Left kidney (tissue), 1 donor: ENCODE measurements at regions not wholly inside any gene's neighbourhood (a gene's known extent, or its start where the extent isn't known, plus 50 kb on each side); places are given as distances from the start of the nearest gene placed in this dataset.

ENCODE experiments used
- DNase-seq: peaks from one replicate; pipeline ENCODE4 v3.0.0-alpha.2; 2013

GRCh38 chr2:38448692-38449410 lies 71.8 kb upstream of the ATL2 start:
- DNase-seq = no peak

DNA sequence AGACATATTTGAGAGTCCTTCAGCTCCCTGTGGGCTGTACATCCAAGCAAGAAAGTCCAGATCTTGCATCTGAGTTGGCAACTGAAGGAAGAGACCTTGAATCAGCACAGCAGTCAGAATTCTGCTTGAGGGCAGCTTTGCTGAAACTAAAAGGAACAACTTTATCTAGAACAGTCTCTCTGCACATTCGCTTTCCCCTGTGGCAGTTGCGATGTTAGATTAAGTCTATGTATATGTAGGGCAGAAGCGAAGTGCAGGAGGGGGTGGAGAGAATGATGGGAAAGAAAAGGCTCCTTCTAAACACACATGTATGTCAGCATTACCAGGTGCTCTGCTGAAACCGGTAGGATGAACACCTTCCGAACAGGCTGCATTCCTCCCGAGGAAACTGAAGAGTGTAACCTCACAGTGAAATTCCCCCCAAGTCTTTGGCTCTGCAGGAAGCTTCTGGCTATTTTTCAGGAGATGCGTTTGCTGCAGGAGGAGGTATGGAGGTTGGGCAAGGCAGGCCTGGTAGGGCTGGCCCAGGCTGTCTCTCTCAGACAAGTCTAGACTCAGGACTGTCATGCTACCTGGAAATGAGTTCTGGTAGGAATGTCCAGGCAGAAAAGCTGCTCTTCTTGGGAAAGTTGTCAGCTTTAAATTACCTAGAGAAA lies 70.0 kb upstream of the ATL2 start:
- no peak for DNase-seq

DNA sequence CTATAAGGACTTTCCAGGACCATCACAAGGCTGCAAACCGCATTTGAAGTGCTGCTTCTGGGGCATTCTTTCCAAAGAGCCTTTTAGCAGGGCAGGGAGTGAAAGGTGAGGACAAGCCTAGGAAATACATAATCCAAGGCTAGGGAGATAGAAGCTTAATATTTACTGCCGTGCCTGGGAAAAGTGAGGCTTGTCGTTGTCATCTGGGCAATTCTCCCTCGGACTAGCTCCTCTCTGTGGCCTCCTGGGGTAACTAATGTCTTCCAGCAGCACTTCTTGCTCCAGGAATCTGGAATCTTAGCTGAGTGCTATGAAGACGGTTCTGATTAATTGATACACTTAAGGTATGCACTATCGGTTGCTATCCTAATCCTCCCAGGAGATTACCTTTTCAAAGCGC lies 69.3 kb upstream of the ATL2 start:
- DNase-seq = no peak

- DNase-seq = no peak
Measured at GRCh38 chr2:38444247-38444646, 67.2 kb upstream of the ATL2 start.

DNA sequence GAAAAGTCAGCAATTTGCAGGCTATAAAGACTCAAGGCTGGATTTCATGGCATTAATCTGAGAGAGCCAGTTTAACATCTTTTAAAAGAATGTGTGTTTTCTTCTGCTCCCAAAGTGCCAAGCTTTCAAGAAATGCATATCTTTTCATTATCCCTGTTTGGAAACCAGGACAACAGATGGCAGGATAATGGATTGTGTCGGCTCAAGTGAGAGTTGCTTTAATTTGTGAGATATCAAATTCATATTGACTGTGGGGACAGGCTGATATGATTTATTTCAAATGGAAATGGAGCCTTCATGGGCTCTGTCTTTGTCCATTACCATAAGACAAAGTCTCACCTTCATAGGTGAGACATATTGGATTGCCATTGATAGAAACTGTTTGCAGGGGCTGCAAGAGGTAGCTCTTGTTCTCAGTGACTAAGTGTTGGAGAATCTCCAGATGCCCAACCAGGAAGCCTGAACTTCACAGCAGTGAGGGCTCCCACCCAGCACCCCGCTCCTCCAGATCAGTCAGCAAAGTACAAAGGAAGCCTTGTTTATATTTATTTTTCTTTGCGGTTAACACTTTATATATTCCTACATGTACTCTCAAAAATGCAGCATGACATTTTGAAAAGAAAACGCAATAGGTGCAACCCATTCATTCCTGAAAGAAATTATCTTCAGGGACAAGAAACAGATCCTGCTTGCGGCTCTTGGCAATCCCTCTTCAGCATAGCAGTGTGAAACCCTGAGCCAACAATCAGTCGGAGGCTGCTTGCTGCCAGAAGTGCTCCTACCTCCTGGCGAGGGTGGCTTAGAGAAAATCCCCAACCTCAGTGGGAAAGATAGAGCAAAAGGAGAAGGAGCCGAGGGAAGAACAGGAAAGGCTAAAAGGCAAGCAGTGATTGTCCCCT lies 65.8 kb upstream of the ATL2 start:
- DNase-seq = no peak

GRCh38 chr2:38441346-38441745 lies 64.3 kb upstream of the ATL2 start:
- DNase-seq = no peak

DNA sequence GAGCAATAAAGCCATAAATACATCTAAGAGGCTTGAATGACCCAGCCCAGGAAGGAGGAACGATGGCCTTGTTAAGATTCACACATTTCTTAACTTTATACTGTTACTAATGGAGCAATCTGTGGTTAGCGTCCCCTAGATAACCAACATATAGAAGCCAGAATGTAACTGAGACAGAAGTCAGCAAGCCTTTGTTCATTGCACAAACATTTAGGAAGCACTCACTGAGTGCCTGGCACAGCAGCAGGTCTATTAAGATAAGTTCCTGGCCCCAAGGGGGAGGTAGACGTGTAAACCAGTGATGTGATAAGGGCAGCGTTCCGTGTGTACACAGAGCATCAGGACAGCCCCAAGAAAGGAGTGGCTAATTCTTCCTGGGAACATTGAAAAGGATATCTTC lies 63.6 kb upstream of the ATL2 start:
- DNase-seq = no peak

GRCh38 chr2:38439863-38440262 lies 62.8 kb upstream of the ATL2 start:
- DNase-seq = no peak

- no peak for DNase-seq
Measured at GRCh38 chr2:38438883-38439612, 62.0 kb upstream of the ATL2 start.

GRCh38 chr2:38438133-38438882 lies 61.2 kb upstream of the ATL2 start:
- no peak for DNase-seq

- no peak for DNase-seq
Measured at GRCh38 chr2:38436227-38436664, 59.2 kb upstream of the ATL2 start.

GRCh38 chr2:38435775-38436174 lies 58.7 kb upstream of the ATL2 start:
- DNase-seq = no peak

DNA sequence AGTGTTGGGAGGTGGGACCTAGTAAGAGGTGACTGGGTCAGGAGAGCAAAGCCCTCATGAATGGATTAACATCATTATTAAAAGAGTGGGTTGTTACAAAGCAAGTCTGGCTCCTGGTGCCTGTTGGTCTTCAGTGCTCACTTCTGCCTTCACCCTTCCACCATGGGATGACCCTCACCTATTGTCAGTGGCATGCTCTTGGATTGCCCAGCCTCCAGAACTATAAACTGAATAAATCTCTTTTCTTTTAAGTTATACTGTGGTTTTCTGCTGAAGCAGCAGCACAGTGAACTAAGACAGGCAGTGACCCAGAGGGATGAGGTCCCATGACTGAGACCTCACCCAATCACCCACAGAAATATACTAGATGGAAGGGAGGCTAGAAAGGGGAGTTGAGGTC lies 57.5 kb upstream of the ATL2 start:
- DNase-seq = no peak

- no peak for DNase-seq
Measured at GRCh38 chr2:38433607-38433975, 56.5 kb upstream of the ATL2 start.

GRCh38 chr2:38432820-38433606 lies 55.9 kb upstream of the ATL2 start:
- no peak for DNase-seq

DNA sequence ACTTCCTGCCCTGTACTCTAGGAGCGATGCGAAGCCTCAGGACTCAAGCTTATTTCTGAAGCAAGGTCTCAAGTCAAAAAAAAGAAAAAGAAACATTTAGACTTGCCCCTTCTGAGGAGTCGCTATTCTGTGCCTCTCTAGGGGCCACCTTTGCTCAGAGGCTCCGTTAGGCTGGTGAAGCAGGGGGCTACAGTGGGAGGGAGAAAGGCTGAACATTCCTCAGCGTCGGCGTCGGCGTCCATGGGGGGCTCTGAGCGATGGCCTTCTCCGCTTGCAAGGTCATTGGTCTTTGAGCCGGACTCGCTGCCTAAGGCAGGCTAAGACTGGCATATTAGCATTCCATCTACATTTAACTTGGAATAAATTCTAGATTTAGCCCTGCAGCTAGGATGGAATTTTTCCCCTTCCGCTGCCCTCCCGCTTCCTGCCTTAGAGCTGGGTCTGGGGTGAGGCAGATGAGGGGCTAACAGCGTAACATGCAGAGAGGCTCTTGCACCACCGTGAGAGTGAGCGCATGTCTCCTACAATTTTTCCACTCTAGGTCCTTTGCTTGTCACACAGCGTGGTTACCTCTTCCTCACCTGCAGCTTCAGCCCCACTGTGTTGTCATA lies 53.6 kb upstream of the ATL2 start:
- no peak for DNase-seq

GRCh38 chr2:38430196-38430595 lies 53.1 kb upstream of the ATL2 start:
- DNase-seq = no peak

- no peak for DNase-seq
Measured at GRCh38 chr2:38427936-38428335, 50.9 kb upstream of the ATL2 start.

DNA sequence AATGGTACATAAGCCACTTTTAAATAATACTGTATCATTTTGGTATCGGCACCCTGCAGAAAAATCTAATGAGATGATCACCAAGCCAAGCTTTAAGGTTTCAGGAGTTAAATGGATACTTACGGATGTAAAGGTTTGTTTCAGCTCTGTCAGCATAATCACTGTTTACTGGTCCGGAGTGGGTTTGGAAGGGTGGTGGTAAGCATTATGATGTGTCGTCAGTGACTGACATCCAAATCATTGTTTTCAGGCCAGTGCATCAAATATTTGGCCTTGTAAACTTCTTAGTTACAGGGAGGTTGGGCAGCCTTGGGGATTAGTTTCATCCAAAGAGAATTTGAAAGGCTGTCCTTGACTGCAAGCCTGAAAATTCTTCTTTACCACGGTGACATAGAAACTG lies 50.0 kb upstream of the ATL2 start:
- DNase-seq = no peak
